AG04450 (cell line): ENCODE measurements at regions not wholly inside any gene's neighbourhood (a gene's known extent, or its start where the extent isn't known, plus 50 kb on each side); places are given as distances from the start of the nearest gene placed in this dataset.

Source experiments
- CTCF ChIA-PET: fragments of 300-600, 350-600 bp; formaldehyde crosslinking; extraction: SDS; loops from one replicate; lab custom pipeline; 2022; ENCODE audit warnings: antibody characterized with exemption, inconsistent platforms; lab: Charles Lee
- POLR2A ChIA-PET: fragments of 350-600 bp; formaldehyde crosslinking; extraction: SDS; loops from one replicate; lab custom pipeline; 2021; ENCODE audit warnings: antibody characterized with exemption, inconsistent platforms; lab: Yijun Ruan, JAX
- DNase-seq: peaks from one replicate; pipeline ENCODE4 v3.0.0-alpha.2; 2011; ENCODE audit warnings: low read depth, low spot score
- H3K27ac ChIP-seq: one replicate; pipeline ENCODE4 v1.5.1; 2012; ENCODE audit warnings: low read depth, low read length, control low read depth
- H3K27me3 ChIP-seq: one replicate; pipeline ENCODE4 v1.6.0; 2012; ENCODE audit warnings: low read length; ENCODE audit not compliant: control insufficient read depth, insufficient read depth
- H3K4me3 ChIP-seq: 2 replicates; pipeline ENCODE4 v1.5.1; 2011; ENCODE audit warnings: mild to moderate bottlenecking, low read depth, low read length, control low read depth
- H3K9me3 ChIP-seq: 2 replicates; pipeline ENCODE4 v1.5.1; 2012; ENCODE audit warnings: low read length; ENCODE audit not compliant: control insufficient read depth, insufficient read depth
- TF ChIP-seq, protein P1 (sequence below): IDR thresholded peaks from 2 replicates; pipeline ENCODE4 v1.5.1; 2011; ENCODE audit warnings: low read depth, low read length, control low read depth, inconsistent platforms

DNA sequence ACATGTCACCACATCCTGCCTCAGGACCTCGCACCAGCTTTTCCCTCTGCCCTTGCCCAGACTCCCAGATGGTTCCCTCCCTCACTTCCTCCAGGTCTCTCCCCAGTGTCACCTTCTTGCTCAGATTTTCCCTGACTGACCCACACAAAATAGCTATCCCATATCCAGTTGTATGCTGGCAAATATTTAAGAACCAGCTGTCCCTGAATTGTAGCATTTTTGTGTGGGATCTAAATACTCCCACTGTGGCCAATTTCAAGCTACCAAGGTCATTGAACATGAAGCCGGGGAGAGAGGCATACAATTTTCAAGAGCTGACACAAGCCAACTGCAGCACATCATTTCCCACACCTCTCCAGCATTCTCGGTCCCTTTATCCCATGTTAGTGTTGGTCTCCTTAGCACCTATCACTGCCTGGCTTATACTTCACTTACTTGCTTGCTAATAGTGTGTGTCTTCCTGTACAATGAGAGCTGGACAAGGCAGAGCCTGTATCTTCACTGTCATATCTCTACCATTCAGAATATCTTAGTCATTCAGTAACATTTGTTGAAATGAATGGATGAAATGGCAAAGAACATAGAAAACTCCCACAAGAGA is 101.3 kb upstream of the CTNNB1 start:
- CTCF ChIA-PET, result no interaction called here

DNA sequence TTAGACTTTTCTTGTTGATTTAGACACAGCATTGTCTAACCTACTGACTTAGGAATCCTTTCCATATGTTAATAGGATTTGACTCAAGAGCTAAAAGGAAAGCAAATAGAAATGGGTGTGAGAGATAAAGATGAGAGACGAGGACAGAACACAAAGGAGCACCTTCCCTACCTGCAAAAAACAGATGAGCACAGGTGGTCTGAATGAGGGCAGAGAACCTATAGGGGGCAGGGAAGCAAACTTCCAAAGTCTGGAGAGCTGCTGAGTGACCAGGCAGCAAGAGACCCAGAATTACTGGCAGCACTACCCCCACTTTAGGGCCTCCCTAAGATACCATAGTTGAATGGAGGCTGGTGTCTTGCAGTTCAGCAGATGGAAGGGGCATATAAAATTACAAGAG is 98.1 kb upstream of the CTNNB1 start:
- ChIA-PET POLR2A (interaction anchor here (0.5 kb wide), 1 partner anchor 70 kb away, joined by 3 read pairs; no protein-coding TSS in a partner anchor), CTCF (no interaction called here)
- no peaks in the 10 kb centered on the region for H3K9me3 ChIP-seq
- no peak overlapping the region for H3K27ac ChIP-seq
- TF ChIP-seq, protein P1, sequence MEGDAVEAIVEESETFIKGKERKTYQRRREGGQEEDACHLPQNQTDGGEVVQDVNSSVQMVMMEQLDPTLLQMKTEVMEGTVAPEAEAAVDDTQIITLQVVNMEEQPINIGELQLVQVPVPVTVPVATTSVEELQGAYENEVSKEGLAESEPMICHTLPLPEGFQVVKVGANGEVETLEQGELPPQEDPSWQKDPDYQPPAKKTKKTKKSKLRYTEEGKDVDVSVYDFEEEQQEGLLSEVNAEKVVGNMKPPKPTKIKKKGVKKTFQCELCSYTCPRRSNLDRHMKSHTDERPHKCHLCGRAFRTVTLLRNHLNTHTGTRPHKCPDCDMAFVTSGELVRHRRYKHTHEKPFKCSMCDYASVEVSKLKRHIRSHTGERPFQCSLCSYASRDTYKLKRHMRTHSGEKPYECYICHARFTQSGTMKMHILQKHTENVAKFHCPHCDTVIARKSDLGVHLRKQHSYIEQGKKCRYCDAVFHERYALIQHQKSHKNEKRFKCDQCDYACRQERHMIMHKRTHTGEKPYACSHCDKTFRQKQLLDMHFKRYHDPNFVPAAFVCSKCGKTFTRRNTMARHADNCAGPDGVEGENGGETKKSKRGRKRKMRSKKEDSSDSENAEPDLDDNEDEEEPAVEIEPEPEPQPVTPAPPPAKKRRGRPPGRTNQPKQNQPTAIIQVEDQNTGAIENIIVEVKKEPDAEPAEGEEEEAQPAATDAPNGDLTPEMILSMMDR, result no peak
- no peak overlapping the region for H3K4me3 ChIP-seq
- no peak for DNase-seq
- H3K27me3 ChIP-seq, result no peaks in the 10 kb centered on the region

More for the DNA sequence above, 101.3 kb upstream of the CTNNB1 start:
- POLR2A ChIA-PET, result no interaction called here
- no peak for DNase-seq
- Histone ChIP-seq H3K9me3 (no peaks in the 10 kb centered on the region), H3K4me3 (no peak overlapping the region), H3K27me3 (no peaks in the 10 kb centered on the region), H3K27ac (no peak overlapping the region)
- TF ChIP-seq, protein P1, result no peak

DNA sequence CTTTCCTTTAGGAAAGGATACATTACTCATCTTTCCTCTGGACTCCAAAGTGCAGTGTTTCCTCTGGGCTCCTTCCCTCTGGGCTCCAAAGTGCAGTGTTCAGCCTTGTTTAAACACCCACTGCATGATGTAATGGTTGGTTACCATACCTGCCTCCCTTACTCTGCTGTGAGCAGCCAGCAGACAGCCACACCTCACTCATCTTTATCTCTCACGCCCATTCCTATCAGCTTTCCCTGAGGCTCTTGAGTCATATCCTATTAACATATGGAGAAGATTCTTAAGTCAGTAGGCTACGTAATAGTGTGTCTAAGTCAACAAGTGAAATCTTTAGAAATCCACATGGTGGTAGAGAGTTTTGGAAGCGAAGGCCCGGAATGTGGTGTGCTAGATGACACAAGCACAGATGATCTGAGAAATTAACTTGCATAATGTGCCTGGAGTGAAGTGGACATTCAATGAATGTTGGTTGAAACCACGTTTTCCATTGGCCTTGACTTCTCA is 97.2 kb upstream of the CTNNB1 start:
- Histone ChIP-seq H3K27me3 (no peaks in the 10 kb centered on the region), H3K27ac (no peak overlapping the region), H3K9me3 (no peaks in the 10 kb centered on the region), H3K4me3 (no peak overlapping the region)
- ChIA-PET CTCF (no interaction called here), POLR2A (no interaction called here)
- TF ChIP-seq, protein P1, result no peak
- no peak for DNase-seq

DNA sequence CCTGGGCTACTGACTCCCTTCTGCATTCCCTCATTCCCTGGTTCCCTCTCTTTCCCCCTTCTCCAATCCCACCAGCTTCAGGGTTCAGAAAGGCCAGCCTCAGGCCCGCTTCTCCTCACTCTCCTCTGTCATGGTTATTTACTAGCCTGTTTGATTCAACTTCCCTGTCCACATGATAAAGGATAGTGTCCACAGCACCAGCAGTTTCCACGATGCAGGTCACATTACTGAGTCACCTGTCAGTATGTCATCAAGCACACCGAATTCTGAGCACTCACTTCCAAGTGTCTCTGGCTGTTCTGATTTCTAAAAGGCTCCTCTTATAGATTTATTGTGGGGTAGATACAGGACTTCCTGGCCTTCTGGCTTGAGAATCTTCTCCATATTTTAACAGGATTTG is 96.6 kb upstream of the CTNNB1 start:
- Histone ChIP-seq H3K27ac (no peak overlapping the region), H3K9me3 (no peaks in the 10 kb centered on the region), H3K4me3 (no peak overlapping the region), H3K27me3 (no peaks in the 10 kb centered on the region)
- POLR2A ChIA-PET, result no interaction called here
- CTCF ChIA-PET, result no interaction called here
- TF ChIP-seq, protein P1, result no peak
- DNase-seq, result no peak

DNA sequence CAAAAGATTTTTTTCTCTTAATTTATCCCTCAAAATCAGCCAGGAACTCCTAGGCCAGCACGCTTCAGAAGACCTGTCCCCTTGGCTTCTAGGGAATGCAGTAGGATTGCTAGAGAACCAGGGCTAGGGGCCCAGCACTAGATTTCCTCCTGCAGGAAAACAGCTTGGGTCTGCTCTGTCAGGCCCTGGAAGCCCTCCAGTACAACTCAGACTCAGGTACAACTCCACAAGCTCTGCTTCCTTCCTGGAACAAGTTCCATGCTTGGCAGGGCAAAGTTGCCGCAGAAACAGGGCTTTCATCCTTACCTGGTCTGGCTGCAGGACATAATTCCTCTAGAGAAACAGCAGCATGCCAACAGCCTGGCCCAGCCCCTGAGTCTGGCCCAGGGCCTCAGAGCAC is 96.1 kb upstream of the CTNNB1 start:
- Histone ChIP-seq H3K27me3 (no peaks in the 10 kb centered on the region), H3K27ac (no peak overlapping the region), H3K4me3 (no peak overlapping the region), H3K9me3 (no peaks in the 10 kb centered on the region)
- CTCF ChIA-PET, result no interaction called here
- POLR2A ChIA-PET, result no interaction called here
- no peak for DNase-seq
- TF ChIP-seq, protein P1, result no peak
